AG09319 (cell line): ENCODE measurements at regions not wholly inside any gene's neighbourhood (a gene's known extent, or its start where the extent isn't known, plus 50 kb on each side); places are given as distances from the start of the nearest gene placed in this dataset.

Experiments used
- DNase-seq: peaks from one replicate; pipeline ENCODE4 v3.0.0-alpha.2; 2010; ENCODE audit warnings: low read depth; ENCODE audit errors: extremely low read depth
- CTCF ChIP-seq: IDR thresholded peaks from 2 replicates; pipeline ENCODE4 v1.5.1; 2011; ENCODE audit warnings: low read depth, mild to moderate bottlenecking, inconsistent platforms, low read length, moderate library complexity

GRCh38 chr4:148810461-148810860, 368.2 kb upstream of the NR3C2 start:
- no peak for TF ChIP-seq CTCF

GRCh38 chr4:148808416-148808815, 366.2 kb upstream of the NR3C2 start:
- no peak for TF ChIP-seq CTCF
- DNase-seq, result no peak

More at GRCh38 chr4:148810461-148810860, 368.2 kb upstream of the NR3C2 start:
- no peak for DNase-seq

GRCh38 chr4:148800940-148801339, 358.7 kb upstream of the NR3C2 start:
- no peak for TF ChIP-seq CTCF
- no peak for DNase-seq

GRCh38 chr4:148800336-148800885, 358.2 kb upstream of the NR3C2 start:
- no peak for DNase-seq
- no peak for TF ChIP-seq CTCF

- no peak for TF ChIP-seq CTCF
- no peak for DNase-seq
These were observed 353.1 kb upstream of the NR3C2 start for GRCh38 chr4:148795156-148795864.

- DNase-seq, result no peak
- TF ChIP-seq CTCF, result no peak
These were observed 351.0 kb upstream of the NR3C2 start for GRCh38 chr4:148793221-148793620.

- TF ChIP-seq CTCF, result no peak
- no peak for DNase-seq
These were observed 348.5 kb upstream of the NR3C2 start for GRCh38 chr4:148790691-148791090.
